ENCODE measurements at regions not wholly inside any gene's neighbourhood (a gene's known extent, or its start where the extent isn't known, plus 50 kb on each side); places are given as distances from the start of the nearest gene placed in this dataset.

DNA sequence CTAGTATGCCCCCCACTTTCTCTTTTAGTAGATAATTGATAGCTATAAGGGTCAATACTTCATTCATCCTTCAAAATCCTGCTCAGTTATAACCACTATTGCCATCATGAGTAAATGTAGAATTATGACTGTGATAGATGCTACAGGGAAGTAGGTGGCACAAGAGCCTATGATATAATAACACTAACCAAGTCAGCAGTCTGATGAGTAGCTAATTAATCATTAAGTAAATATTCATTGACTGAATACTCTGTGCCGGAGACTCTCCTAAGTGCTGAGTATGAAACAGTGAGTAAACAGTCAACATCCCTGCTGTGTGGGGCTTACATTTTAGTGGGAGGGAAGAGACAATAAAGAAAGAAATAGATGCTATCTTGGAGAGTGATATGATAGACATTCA, 430.3 kb upstream of the ZNF462 start:
- ChIA-PET CTCF (interaction anchor here (0.7 to 1.0 kb wide), 2 partner anchors 33 to 551 kb away, joined by 3 to 5 read pairs; no protein-coding TSS in a partner anchor), POLR2A (ENCODE audit: low non-redundant PET) (interaction anchor here (0.6 kb wide), 1 partner anchor 12 kb away, joined by 4 read pairs; no protein-coding TSS in a partner anchor)
- TF ChIP-seq, protein P1, sequence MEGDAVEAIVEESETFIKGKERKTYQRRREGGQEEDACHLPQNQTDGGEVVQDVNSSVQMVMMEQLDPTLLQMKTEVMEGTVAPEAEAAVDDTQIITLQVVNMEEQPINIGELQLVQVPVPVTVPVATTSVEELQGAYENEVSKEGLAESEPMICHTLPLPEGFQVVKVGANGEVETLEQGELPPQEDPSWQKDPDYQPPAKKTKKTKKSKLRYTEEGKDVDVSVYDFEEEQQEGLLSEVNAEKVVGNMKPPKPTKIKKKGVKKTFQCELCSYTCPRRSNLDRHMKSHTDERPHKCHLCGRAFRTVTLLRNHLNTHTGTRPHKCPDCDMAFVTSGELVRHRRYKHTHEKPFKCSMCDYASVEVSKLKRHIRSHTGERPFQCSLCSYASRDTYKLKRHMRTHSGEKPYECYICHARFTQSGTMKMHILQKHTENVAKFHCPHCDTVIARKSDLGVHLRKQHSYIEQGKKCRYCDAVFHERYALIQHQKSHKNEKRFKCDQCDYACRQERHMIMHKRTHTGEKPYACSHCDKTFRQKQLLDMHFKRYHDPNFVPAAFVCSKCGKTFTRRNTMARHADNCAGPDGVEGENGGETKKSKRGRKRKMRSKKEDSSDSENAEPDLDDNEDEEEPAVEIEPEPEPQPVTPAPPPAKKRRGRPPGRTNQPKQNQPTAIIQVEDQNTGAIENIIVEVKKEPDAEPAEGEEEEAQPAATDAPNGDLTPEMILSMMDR (conservative IDR thresholded peaks at IDR 0.05; ENCODE audit: low read depth), result no peak
- no peak overlapping the region for H3K27ac ChIP-seq
- DNase-seq (ENCODE audit: low spot score), result peak; percentile 25

DNA sequence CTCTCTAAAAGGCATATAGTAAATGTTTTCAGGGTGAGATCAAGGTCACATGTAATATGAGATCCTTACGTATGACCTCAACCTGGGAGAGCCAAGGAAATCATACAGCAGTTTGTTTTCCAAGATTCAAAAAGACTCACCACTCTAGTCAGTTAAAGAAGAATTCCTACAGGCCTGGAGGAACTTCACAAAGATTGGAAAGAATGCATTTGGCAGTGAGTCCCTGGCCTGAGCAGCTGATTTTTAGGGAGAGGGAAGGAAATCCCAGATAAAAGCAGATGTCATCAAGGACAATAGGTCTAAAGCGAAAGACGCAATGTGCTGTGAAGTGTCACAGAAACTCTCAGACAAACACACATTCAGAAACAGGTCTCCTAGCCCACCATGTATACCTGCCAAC, 424.0 kb upstream of the ZNF462 start:
- no peak for DNase-seq (ENCODE audit: low spot score)
- TF ChIP-seq, protein P1 (conservative IDR thresholded peaks at IDR 0.05; ENCODE audit: low read depth), result no peak
- no peak overlapping the region for H3K27ac ChIP-seq
- POLR2A ChIA-PET (ENCODE audit: low non-redundant PET), result no interaction called here
- CTCF ChIA-PET, result interaction anchor here (0.6 kb wide), 1 partner anchor 48 kb away, joined by 3 read pairs; no protein-coding TSS in a partner anchor

DNA sequence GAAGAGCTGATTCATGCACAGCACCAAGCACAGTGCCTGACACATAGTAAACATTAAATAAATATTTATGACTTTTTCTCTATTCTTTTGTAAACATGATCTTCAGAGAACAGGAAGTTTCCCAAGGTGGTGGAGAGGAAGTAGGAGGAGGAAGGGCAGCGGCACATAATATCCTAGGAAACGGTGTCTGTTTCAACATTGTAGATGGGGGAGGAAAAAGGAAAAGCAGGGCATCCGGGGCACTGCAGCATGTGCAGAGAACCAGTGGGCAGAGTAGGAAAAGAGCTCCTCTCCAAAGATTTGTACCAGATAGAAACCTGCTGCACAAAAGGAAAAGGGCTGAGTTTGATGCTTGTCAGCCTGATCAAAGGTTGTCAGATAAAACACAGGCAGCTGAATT, 421.7 kb upstream of the ZNF462 start:
- CTCF ChIA-PET, result no interaction called here
- DNase-seq (ENCODE audit: low spot score), result no peak
- H3K27ac ChIP-seq, result no peak overlapping the region
- POLR2A ChIA-PET (ENCODE audit: low non-redundant PET), result no interaction called here
- TF ChIP-seq, protein P1 (conservative IDR thresholded peaks at IDR 0.05; ENCODE audit: low read depth), result no peak

DNA sequence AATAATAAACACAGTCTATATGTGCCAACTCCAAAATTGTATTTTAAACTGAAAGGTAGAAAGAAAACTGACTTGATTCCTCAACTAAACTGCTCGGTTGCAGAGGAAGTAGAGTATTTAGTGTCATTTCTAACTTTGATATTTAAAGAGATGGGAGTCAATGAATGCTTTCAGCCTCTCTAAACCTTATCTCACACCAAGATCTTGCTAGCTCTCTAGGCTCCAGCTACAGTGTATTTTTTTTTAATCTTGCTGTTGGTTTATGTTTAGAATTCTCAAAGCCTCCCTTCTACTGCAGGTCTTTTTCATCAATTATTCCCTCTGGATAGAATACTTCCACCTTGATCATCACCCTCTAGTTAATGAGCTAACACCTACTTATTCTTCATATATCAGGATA, 419.4 kb upstream of the ZNF462 start:
- TF ChIP-seq, protein P1 (conservative IDR thresholded peaks at IDR 0.05; ENCODE audit: low read depth), result no peak
- POLR2A ChIA-PET (ENCODE audit: low non-redundant PET), result no interaction called here
- no peak for DNase-seq (ENCODE audit: low spot score)
- CTCF ChIA-PET, result no interaction called here
- H3K27ac ChIP-seq, result no peak overlapping the region

DNA sequence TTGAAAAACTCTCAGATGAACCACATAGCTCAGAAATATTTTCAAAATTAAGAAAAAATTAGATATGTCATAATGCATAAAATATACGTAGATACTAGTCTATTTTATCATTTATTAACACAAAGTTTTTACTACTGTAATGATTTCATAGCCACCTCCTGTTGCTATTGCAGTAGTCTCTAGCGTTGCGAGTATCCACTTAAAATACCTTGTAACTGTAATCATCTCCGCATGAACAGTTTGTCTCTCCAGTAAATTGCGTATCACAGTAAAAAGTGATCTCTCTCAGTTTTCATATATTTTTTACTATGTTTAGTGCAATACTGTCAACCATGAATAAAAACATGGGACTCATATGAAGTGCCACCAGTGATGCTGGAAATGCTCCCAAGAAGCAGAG, 417.9 kb upstream of the ZNF462 start:
- ChIA-PET POLR2A (ENCODE audit: low non-redundant PET) (no interaction called here), CTCF (interaction anchor here (0.6 to 0.7 kb wide), 2 partner anchors 22 to 463 kb away, joined by 3 to 4 read pairs; no protein-coding TSS in a partner anchor)
- TF ChIP-seq, protein P1 (conservative IDR thresholded peaks at IDR 0.05; ENCODE audit: low read depth), result no peak
- H3K27ac ChIP-seq, result no peak overlapping the region
- DNase-seq (ENCODE audit: low spot score), result no peak

DNA sequence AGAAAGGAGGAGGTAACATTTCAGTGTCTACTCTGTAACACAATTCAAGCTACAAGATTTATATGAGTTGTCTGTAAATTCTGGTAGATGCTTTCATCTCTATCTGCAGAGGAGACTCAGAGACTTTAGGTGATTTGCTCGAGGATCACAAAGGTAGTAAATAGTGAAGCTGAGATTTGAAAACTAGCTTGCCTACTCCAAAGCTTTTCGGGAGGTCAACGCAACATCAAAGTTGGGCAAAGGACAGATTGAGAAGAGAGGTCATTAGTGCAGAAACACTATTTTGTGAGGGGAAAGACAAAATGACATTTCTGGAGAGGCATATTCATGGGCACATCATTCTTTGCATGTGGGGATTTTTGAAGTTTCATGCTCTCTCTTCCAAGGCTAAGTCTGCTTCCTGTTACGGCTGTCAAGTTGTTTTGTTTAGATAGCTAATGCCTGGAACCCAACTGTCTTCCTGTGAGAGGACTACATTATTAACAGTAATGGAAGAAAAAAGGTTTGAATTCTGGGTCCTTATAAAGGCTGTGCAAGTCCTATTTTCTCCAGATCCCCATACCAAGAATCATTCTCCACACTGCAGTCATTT, 413.5 kb upstream of the ZNF462 start:
- ChIA-PET POLR2A (ENCODE audit: low non-redundant PET) (no interaction called here), CTCF (interaction anchor here (0.5 kb wide), 1 partner anchor 761 kb away, joined by 4 read pairs; no protein-coding TSS in a partner anchor)
- H3K27ac ChIP-seq, result no peak overlapping the region
- TF ChIP-seq, protein P1 (conservative IDR thresholded peaks at IDR 0.05; ENCODE audit: low read depth), result no peak
- DNase-seq (ENCODE audit: low spot score), result no peak
